ENCODE measurements at regions not wholly inside any gene's neighbourhood (a gene's known extent, or its start where the extent isn't known, plus 50 kb on each side); places are given as distances from the start of the nearest gene placed in this dataset.

GRCh38 chr16:65309354-65309753 lies 187.5 kb upstream of the CDH11 start:
- TF ChIP-seq, protein P1, sequence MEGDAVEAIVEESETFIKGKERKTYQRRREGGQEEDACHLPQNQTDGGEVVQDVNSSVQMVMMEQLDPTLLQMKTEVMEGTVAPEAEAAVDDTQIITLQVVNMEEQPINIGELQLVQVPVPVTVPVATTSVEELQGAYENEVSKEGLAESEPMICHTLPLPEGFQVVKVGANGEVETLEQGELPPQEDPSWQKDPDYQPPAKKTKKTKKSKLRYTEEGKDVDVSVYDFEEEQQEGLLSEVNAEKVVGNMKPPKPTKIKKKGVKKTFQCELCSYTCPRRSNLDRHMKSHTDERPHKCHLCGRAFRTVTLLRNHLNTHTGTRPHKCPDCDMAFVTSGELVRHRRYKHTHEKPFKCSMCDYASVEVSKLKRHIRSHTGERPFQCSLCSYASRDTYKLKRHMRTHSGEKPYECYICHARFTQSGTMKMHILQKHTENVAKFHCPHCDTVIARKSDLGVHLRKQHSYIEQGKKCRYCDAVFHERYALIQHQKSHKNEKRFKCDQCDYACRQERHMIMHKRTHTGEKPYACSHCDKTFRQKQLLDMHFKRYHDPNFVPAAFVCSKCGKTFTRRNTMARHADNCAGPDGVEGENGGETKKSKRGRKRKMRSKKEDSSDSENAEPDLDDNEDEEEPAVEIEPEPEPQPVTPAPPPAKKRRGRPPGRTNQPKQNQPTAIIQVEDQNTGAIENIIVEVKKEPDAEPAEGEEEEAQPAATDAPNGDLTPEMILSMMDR (conservative IDR thresholded peaks at IDR 0.05; ENCODE audit: low read depth, low read length), result no peak
- TF ChIP-seq EZH2 (IDR thresholded peaks at IDR 0.05; ENCODE audit: low read length, unreplicated experiment), result no peak
- no peak for TF ChIP-seq EZH2phosphoT487 (IDR thresholded peaks at IDR 0.05; ENCODE audit: borderline replicate concordance, low read length)
